ENCODE measurements at regions not wholly inside any gene's neighbourhood (a gene's known extent, or its start where the extent isn't known, plus 50 kb on each side); places are given as distances from the start of the nearest gene placed in this dataset.

- ATAC-seq: no peak
Measured at GRCh38 chr4:167702391-167702790, 389.9 kb upstream of the ANXA10 start.

- no peak for ATAC-seq
Measured at GRCh38 chr4:167711517-167711916, 380.8 kb upstream of the ANXA10 start.

GRCh38 chr4:167713756-167714155 is 378.6 kb upstream of the ANXA10 start:
- ATAC-seq: no peak

- no peak for ATAC-seq
Measured at GRCh38 chr4:167715176-167715575, 377.2 kb upstream of the ANXA10 start.

GRCh38 chr4:167717495-167717894 is 374.8 kb upstream of the ANXA10 start:
- ATAC-seq: no peak

GRCh38 chr4:167721617-167722486 is 370.5 kb upstream of the ANXA10 start:
- ATAC-seq: no peak

GRCh38 chr4:167722487-167722808 is 369.9 kb upstream of the ANXA10 start:
- no peak for ATAC-seq

GRCh38 chr4:167724941-167725340 is 367.4 kb upstream of the ANXA10 start:
- ATAC-seq: no peak

GRCh38 chr4:167730769-167731168 is 361.6 kb upstream of the ANXA10 start:
- ATAC-seq: no peak

- no peak for ATAC-seq
Measured at GRCh38 chr4:167745024-167745687, 347.2 kb upstream of the ANXA10 start.

GRCh38 chr4:167767281-167767680 is 325.1 kb upstream of the ANXA10 start:
- no peak for ATAC-seq

- no peak for ATAC-seq
Measured at GRCh38 chr4:167774646-167775045, 317.7 kb upstream of the ANXA10 start.

GRCh38 chr4:167775375-167775774 is 317.0 kb upstream of the ANXA10 start:
- ATAC-seq: no peak

GRCh38 chr4:167779280-167779679 is 313.1 kb upstream of the ANXA10 start:
- no peak for ATAC-seq

- no peak for ATAC-seq
Measured at GRCh38 chr4:167779864-167780263, 312.5 kb upstream of the ANXA10 start.

- ATAC-seq: no peak
Measured at GRCh38 chr4:167784826-167785225, 307.5 kb upstream of the ANXA10 start.

GRCh38 chr4:167785523-167785922 is 306.8 kb upstream of the ANXA10 start:
- no peak for ATAC-seq

GRCh38 chr4:167786504-167786903 is 305.8 kb upstream of the ANXA10 start:
- ATAC-seq: no peak

GRCh38 chr4:167787231-167787630 is 305.1 kb upstream of the ANXA10 start:
- no peak for ATAC-seq

- no peak for ATAC-seq
Measured at GRCh38 chr4:167802463-167803212, 289.7 kb upstream of the ANXA10 start.

GRCh38 chr4:167811958-167812357 is 280.4 kb upstream of the ANXA10 start:
- ATAC-seq: no peak

GRCh38 chr4:167826281-167826680 is 266.1 kb upstream of the ANXA10 start:
- ATAC-seq: no peak

GRCh38 chr4:167831855-167832254 is 260.5 kb upstream of the ANXA10 start:
- no peak for ATAC-seq

- ATAC-seq: no peak
Measured at GRCh38 chr4:167838686-167839085, 253.7 kb upstream of the ANXA10 start.
